Body of pancreas (tissue), 4 donors: ENCODE measurements at regions not wholly inside any gene's neighbourhood (a gene's known extent, or its start where the extent isn't known, plus 50 kb on each side); places are given as distances from the start of the nearest gene placed in this dataset.

ENCODE experiments used
- ATAC-seq: fragments of 150-250 bp; one replicate; pipeline ENCODE4 v1.9.1; 2016
- DNase-seq, 4 donors: peaks; one replicate each; pipeline ENCODE4 v3.0.0-alpha.2; 2019
- H3K27ac ChIP-seq, 4 donors: fragments of 200-600 bp; sonication (generic); 1 replicate in 3 of 4; 2 replicates in 1 of 4; pipeline versions ENCODE4 v1.5.1 to v1.6.1; 2016 to 2019; ENCODE audit warnings: mild to moderate bottlenecking in 1 of 4, mixed read lengths in 1 of 4, moderate library complexity in 1 of 4
- H3K27me3 ChIP-seq, 2 donors: fragments of 200-600 bp; sonication (generic); one replicate each; pipeline ENCODE4 v1.6.0; 2016; ENCODE audit warnings: mild to moderate bottlenecking in 1 of 2
- H3K36me3 ChIP-seq, 2 donors: fragments of 200-600 bp; sonication (generic); replicated peaks in 1 of 2; 2 replicates each; pipeline ENCODE4 v1.5.1; 2016; ENCODE audit warnings: low read depth in 2 of 2; ENCODE audit not compliant: insufficient read depth in 1 of 2
- H3K4me1 ChIP-seq: fragments of 200-600 bp; sonication (generic); one replicate; pipeline ENCODE4 v1.6.0; 2016
- H3K4me3 ChIP-seq, 2 donors: fragments of 200-600 bp; sonication (generic); 1 replicate in 1 of 2; 2 replicates in 1 of 2; pipeline ENCODE4 v1.5.1; 2016 to 2019
- H3K9me3 ChIP-seq, 3 donors: fragments of 200-600 bp; sonication (generic); 1 replicate in 2 of 3; 2 replicates in 1 of 3; pipeline ENCODE4 v1.5.1; 2016
- POLR2A ChIP-seq, 3 donors: fragments of 450-650 bp; IDR thresholded peaks; one replicate each; pipeline ENCODE4 v1.6.1; 2016; ENCODE audit warnings: antibody characterized with exemption in 3 of 3, mild to moderate bottlenecking in 2 of 3
- whole genome bisulfite sequencing, 2 donors: methylation state at CpG; one replicate each; pipeline ENCODE4 v1.1.5; 2017; 5-methylcytosine and 5-hydroxymethylcytosine counted together
- intact Hi-C: fragments of 100-400 bp; cut with DNase I; formaldehyde crosslinking; loops from one replicate; pipeline ENCODE4 v1.15.1; 2023
- TF ChIP-seq, protein P1 (sequence below), 7 experiments: fragments of 450-650 bp in 4 of 7; fragments of 200-600 bp in 3 of 7; sonication (generic) in 3 of 7; IDR thresholded peaks; one replicate each; pipeline ENCODE4 v1.5.1; 2016 to 2019; ENCODE audit warnings: antibody characterized with exemption in 7 of 7

DNA sequence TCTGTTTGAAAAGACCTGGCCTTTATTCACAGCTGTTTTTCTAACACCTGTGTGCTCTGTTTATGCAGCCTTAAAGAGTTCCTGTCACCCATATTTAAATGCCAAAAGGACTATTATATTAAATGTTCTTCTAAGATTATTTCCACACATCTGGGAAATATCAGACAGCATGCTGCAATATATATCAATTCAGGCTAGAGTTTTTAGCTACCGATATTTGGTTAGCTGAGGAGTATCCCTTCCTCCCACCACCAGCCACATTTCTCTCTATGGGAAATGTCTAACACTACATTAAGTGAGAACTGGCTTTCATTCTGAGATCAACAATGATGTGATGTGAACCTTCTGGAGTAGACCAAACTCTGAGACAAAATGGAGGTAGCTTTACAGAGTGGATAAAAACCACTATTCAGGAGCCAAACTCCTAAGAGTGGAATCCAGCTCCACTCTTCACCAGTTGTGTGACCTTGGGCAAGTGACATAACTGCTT lies 509.2 kb downstream of the ZNF608 start:
- no peak for TF ChIP-seq POLR2A (IDR thresholded peaks at IDR 0.05)
- TF ChIP-seq, protein P1, sequence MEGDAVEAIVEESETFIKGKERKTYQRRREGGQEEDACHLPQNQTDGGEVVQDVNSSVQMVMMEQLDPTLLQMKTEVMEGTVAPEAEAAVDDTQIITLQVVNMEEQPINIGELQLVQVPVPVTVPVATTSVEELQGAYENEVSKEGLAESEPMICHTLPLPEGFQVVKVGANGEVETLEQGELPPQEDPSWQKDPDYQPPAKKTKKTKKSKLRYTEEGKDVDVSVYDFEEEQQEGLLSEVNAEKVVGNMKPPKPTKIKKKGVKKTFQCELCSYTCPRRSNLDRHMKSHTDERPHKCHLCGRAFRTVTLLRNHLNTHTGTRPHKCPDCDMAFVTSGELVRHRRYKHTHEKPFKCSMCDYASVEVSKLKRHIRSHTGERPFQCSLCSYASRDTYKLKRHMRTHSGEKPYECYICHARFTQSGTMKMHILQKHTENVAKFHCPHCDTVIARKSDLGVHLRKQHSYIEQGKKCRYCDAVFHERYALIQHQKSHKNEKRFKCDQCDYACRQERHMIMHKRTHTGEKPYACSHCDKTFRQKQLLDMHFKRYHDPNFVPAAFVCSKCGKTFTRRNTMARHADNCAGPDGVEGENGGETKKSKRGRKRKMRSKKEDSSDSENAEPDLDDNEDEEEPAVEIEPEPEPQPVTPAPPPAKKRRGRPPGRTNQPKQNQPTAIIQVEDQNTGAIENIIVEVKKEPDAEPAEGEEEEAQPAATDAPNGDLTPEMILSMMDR (IDR thresholded peaks at IDR 0.05), result no peak
- 85 to 88% methylated on average over 1 of the region's 1 CpG for WGBS, 2 donors
- H3K9me3 ChIP-seq, result no peaks in the 10 kb centered on the region

DNA sequence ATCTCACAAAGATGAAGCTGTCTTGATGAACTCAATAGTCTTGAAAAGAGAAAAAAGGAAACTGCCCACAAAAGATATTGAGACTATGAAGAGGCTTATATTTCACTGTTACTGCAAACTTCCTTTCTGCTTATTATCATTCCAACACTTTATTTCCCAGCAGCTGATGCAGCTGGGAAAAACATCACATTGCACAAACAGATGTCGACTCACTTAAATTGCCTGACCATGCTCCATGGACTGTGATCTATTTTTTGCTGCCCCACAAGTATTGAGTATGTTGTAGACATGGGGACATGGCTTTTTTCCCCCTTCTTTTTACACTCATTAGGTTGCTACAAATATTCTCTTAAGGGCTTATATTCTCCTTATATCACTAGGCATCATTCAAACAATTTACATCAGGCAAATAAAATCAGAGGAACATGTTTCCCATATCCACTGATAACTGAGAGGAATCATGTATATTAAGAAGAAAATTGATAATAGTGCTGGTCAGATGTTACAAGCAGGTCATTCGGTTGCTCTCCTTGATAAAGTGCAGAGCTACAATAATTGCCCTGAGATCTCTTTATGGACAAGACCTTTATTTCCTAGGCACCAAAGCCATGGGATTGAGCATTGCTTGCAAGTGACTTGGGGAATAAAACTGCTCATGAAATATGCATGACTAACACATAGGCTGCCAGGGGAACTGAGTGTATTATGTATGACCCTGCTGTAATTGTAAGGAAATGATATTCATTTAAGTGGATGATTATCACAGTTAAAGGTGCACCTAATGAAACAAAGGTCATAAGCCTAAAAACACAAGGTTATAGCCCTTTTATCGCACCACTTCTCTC lies 509.9 kb downstream of the ZNF608 start:
- H3K36me3 ChIP-seq, result no peaks in the 10 kb centered on the region
- no peak for DNase-seq
- 66 to 74% methylated on average over 3 of the region's 3 CpGs for WGBS, 2 donors

More for the DNA sequence above, 509.2 kb downstream of the ZNF608 start:
- Histone ChIP-seq H3K4me3 (no peak overlapping the region), H3K27me3 (no peaks in the 10 kb centered on the region), H3K27ac (no peak overlapping the region), H3K36me3 (no peaks in the 10 kb centered on the region), H3K4me1 (no peaks in the 10 kb centered on the region)
- no peak for DNase-seq
- intact Hi-C loops, result no loop called here
- no peak for ATAC-seq

DNA sequence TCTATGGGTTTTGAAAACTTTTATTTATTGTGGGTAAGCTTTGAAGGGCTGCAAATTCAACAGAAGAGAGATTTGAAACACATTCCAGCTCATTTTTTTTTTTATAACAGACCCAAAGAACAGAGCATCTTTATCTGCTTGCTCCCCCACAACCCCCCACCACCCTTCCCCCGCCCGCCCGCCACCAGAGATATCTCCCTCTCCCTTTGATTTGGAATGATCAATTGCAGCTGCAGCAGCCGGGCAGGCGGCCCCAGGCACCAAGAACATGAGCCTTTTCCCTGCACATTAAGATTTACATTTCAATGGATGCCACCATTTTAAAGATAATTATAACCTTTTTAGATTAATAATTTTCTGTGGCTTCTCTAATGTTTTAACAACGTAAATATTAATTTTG lies 510.9 kb downstream of the ZNF608 start:
- ATAC-seq (no peak), DNase-seq (no peak)
- Histone ChIP-seq H3K27me3 (no peaks in the 10 kb centered on the region), H3K4me3 (no peak overlapping the region), H3K36me3 (no peaks in the 10 kb centered on the region), H3K9me3 (no peaks in the 10 kb centered on the region), H3K4me1 (no peaks in the 10 kb centered on the region), H3K27ac (no peak overlapping the region)
- 87% methylated on average over 6 of the region's 6 CpGs for WGBS, 2 donors
- intact Hi-C loops, result no loop called here
- no peak for TF ChIP-seq POLR2A (IDR thresholded peaks at IDR 0.05)
- TF ChIP-seq, protein P1 (IDR thresholded peaks at IDR 0.05), result no peak

More for the DNA sequence above, 509.9 kb downstream of the ZNF608 start:
- Histone ChIP-seq H3K4me3 (no peak overlapping the region), H3K9me3 (no peaks in the 10 kb centered on the region), H3K27ac (no peak overlapping the region), H3K27me3 (no peaks in the 10 kb centered on the region), H3K4me1 (no peaks in the 10 kb centered on the region)
- intact Hi-C loops, result no loop called here
- TF ChIP-seq POLR2A (IDR thresholded peaks at IDR 0.05), result no peak
- TF ChIP-seq, protein P1 (IDR thresholded peaks at IDR 0.05), result no peak
- no peak for ATAC-seq

DNA sequence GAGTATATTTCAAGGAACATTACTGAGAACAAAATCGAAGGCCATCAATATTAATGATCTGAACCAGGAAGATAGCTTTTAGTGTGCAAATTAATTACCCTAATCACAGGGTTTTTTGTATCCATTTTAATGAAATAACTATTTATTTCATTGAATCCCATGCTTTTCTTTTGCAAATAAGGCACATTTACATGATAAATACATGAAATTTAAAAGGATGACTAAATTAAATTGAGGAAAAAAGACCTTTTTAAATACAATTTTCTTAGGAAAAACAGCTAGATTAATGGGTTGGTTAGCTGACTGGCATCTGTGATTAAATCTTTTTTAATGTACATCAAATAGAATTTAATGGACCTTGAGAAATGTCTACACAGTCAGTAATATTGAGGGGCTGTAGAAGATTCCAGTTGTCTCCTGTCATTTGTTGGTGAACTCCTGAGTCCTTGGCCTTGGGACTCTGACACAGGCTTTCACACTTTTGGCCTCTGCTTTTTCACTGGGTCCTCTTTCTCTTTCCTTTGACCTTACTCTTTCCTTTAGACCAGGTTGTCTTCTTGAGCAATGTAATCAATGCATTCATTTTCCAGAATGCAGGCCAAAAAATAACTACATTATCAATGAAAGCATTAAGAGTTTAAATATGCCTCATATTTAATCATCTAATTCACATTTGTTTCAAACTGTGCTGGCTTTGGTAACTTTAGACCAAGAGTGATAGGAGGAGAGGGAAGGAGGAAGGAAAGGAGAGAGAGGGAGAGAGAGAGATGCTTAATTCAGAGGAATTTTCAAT lies 511.5 kb downstream of the ZNF608 start:
- Histone ChIP-seq H3K27ac (no peak overlapping the region), H3K36me3 (no peaks in the 10 kb centered on the region), H3K4me1 (no peaks in the 10 kb centered on the region), H3K27me3 (no peaks in the 10 kb centered on the region), H3K4me3 (no peak overlapping the region), H3K9me3 (no peaks in the 10 kb centered on the region)
- DNase-seq, result no peak
- WGBS, 2 donors, result 93 to 94% methylated on average over 1 of the region's 1 CpG
- intact Hi-C loops, result no loop called here
- TF ChIP-seq, protein P1 (IDR thresholded peaks at IDR 0.05), result no peak
- TF ChIP-seq POLR2A (IDR thresholded peaks at IDR 0.05), result no peak
- no peak for ATAC-seq
